NB4 (cell line): ENCODE measurements at regions not wholly inside any gene's neighbourhood (a gene's known extent, or its start where the extent isn't known, plus 50 kb on each side); places are given as distances from the start of the nearest gene placed in this dataset.
"Not testable (repeated sequence)": the region's sequence is repeated elsewhere in the genome, so short reads cannot be mapped to it uniquely, and the experiment has no call there.

Experiments
- POLR2A ChIP-seq: IDR thresholded peaks from 2 replicates; pipeline ENCODE4 v1.6.1; 2011; ENCODE audit warnings: mild to moderate bottlenecking; ENCODE audit not compliant: insufficient read length; ENCODE audit errors: extremely low read depth
- TF ChIP-seq, protein P1 (sequence below): IDR thresholded peaks from one replicate; pipeline ENCODE4 v1.5.1; 2012; ENCODE audit warnings: low read depth, low read length
- TF ChIP-seq, protein P2 (sequence below): IDR thresholded peaks from 2 replicates; pipeline ENCODE4 v1.6.1; 2011; ENCODE audit warnings: low read depth, low read length

DNA sequence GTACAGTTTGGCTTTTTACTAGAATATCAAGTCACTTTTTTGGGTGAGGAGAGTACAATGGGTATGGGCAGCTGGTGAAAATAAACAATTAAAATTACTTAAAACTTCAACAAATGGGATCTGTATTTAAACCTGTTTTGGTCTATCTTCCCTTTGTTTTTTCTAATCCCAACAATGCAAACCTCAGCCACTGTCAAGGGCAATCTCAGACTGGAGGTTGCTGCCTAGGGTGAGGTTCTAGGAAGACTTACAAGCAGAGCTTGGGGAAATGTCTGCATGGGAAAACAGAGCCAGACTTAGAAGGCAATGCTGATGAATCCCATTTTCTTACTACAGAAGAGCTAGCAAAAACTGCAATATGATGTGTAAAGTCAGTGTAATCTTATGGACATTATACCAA, 1515.3 kb upstream of the TPTE start:
- TF ChIP-seq, protein P1, sequence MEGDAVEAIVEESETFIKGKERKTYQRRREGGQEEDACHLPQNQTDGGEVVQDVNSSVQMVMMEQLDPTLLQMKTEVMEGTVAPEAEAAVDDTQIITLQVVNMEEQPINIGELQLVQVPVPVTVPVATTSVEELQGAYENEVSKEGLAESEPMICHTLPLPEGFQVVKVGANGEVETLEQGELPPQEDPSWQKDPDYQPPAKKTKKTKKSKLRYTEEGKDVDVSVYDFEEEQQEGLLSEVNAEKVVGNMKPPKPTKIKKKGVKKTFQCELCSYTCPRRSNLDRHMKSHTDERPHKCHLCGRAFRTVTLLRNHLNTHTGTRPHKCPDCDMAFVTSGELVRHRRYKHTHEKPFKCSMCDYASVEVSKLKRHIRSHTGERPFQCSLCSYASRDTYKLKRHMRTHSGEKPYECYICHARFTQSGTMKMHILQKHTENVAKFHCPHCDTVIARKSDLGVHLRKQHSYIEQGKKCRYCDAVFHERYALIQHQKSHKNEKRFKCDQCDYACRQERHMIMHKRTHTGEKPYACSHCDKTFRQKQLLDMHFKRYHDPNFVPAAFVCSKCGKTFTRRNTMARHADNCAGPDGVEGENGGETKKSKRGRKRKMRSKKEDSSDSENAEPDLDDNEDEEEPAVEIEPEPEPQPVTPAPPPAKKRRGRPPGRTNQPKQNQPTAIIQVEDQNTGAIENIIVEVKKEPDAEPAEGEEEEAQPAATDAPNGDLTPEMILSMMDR: not testable (repeated sequence)
- TF ChIP-seq POLR2A: not testable (repeated sequence)
- TF ChIP-seq, protein P2, sequence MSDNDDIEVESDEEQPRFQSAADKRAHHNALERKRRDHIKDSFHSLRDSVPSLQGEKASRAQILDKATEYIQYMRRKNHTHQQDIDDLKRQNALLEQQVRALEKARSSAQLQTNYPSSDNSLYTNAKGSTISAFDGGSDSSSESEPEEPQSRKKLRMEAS: not testable (repeated sequence)
